Parathyroid adenoma (tissue), 2 donors: ENCODE measurements at regions not wholly inside any gene's neighbourhood (a gene's known extent, or its start where the extent isn't known, plus 50 kb on each side); places are given as distances from the start of the nearest gene placed in this dataset.

Experiments used
- H2AFZ ChIP-seq: fragments of 300-600 bp; sonication (generic); one replicate; pipeline ENCODE4 v1.7.0; 2017; ENCODE audit warnings: antibody characterized with exemption, mild to moderate bottlenecking
- H3K27ac ChIP-seq: fragments of 300-600 bp; sonication (generic); one replicate; pipeline ENCODE4 v1.7.0; 2017
- H3K27me3 ChIP-seq: fragments of 300-600 bp; sonication (generic); one replicate; pipeline ENCODE4 v1.7.0; 2017; ENCODE audit warnings: low read length; ENCODE audit not compliant: control insufficient read depth, insufficient read depth
- H3K36me3 ChIP-seq: fragments of 300-600 bp; sonication (generic); one replicate; pipeline ENCODE4 v1.7.0; 2017; ENCODE audit warnings: low read length; ENCODE audit not compliant: control insufficient read depth, insufficient read depth
- H3K4me1 ChIP-seq: fragments of 300-600 bp; sonication (generic); one replicate; pipeline ENCODE4 v1.7.0; 2017; ENCODE audit warnings: control low read depth
- H3K4me2 ChIP-seq: fragments of 300-600 bp; sonication (generic); one replicate; pipeline ENCODE4 v1.7.0; 2017; ENCODE audit warnings: low read length
- H3K4me3 ChIP-seq: fragments of 300-600 bp; sonication (generic); one replicate; pipeline ENCODE4 v1.7.0; 2017; ENCODE audit warnings: low read depth, low read length
- H3K79me2 ChIP-seq: fragments of 300-600 bp; sonication (generic); one replicate; pipeline ENCODE4 v1.7.0; 2017; ENCODE audit warnings: control low read depth
- H3K9ac ChIP-seq: fragments of 300-600 bp; sonication (generic); one replicate; pipeline ENCODE4 v1.7.0; 2017; ENCODE audit warnings: mild to moderate bottlenecking
- H3K9me3 ChIP-seq: fragments of 300-600 bp; sonication (generic); one replicate; pipeline ENCODE4 v1.7.0; 2017; ENCODE audit warnings: low read length; ENCODE audit not compliant: control insufficient read depth
- TF ChIP-seq, protein P1 (sequence below): fragments of 300-600 bp; sonication (generic); IDR thresholded peaks from one replicate; pipeline ENCODE4 v1.7.0; 2017; ENCODE audit warnings: antibody characterized with exemption, mild to moderate bottlenecking
- donor health status: primary hyperparathyroidism.

DNA sequence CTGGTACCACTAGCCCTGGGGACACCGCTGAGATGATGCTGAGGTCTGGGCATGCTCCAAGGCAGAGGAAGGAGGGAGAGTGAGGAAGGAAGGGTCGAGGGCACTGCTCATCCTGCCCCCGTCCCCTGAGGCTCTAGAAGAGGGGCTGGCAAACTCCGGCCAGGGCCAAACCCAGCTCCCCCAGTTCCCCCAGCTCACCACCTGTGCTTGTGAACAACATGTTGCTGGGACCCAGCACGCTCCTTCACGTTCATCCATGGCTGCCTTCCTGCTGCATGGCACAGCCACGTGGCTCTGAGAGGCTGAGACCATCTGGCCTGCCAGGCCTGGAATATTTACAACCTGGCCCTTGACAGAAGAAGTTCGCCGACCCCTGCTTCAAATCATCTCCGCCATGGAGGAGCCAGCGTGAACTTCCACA is 81.2 kb downstream of the RBFOX3 start:
- no peak overlapping the region for H3K27ac ChIP-seq
- H3K27me3 ChIP-seq = no peaks in the 10 kb centered on the region

DNA sequence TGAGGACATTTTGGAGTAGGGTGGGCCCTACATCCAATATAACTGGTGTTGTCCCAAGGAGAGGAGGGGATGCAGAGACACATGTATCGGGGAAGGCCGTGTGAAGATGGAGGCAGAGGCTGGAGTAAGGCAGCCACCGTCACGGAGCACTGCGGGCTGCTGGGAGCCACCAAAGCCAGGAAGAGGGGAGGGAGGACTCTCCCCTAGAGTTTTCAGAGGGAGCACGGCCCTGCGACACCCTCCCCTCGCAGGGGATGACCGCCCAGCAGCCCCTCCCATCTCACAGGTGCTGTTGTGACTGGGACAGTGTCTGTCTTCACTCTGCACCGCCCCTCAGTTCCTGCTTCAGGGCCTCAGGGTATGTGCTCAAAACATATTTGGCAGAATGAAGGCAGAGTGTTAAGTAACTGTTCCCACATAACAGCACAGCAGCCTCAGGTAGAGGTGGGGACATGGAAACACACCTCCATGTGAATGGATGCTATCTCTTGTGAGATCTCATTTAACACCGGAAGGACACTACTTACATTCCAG is 82.2 kb downstream of the RBFOX3 start:
- Histone ChIP-seq H3K9me3 (no peaks in the 10 kb centered on the region), H3K79me2 (no peaks in the 10 kb centered on the region), H2AFZ (no peak overlapping the region), H3K36me3 (no peaks in the 10 kb centered on the region), H3K27ac (no peak overlapping the region), H3K4me1 (no peaks in the 10 kb centered on the region), H3K27me3 (no peaks in the 10 kb centered on the region), H3K4me3 (no peak overlapping the region), H3K4me2 (no peak overlapping the region), H3K9ac (no peak overlapping the region)
- TF ChIP-seq, protein P1, sequence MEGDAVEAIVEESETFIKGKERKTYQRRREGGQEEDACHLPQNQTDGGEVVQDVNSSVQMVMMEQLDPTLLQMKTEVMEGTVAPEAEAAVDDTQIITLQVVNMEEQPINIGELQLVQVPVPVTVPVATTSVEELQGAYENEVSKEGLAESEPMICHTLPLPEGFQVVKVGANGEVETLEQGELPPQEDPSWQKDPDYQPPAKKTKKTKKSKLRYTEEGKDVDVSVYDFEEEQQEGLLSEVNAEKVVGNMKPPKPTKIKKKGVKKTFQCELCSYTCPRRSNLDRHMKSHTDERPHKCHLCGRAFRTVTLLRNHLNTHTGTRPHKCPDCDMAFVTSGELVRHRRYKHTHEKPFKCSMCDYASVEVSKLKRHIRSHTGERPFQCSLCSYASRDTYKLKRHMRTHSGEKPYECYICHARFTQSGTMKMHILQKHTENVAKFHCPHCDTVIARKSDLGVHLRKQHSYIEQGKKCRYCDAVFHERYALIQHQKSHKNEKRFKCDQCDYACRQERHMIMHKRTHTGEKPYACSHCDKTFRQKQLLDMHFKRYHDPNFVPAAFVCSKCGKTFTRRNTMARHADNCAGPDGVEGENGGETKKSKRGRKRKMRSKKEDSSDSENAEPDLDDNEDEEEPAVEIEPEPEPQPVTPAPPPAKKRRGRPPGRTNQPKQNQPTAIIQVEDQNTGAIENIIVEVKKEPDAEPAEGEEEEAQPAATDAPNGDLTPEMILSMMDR = no peak

More for the DNA sequence above, 81.2 kb downstream of the RBFOX3 start:
- H3K9ac ChIP-seq = no peak overlapping the region
- no peaks in the 10 kb centered on the region for H3K79me2 ChIP-seq
- no peak overlapping the region for H3K4me2 ChIP-seq
- H3K4me1 ChIP-seq = no peaks in the 10 kb centered on the region
- TF ChIP-seq, protein P1 = no peak
- H2AFZ ChIP-seq = no peak overlapping the region
- no peaks in the 10 kb centered on the region for H3K9me3 ChIP-seq
- H3K4me3 ChIP-seq = no peak overlapping the region
- H3K36me3 ChIP-seq = no peaks in the 10 kb centered on the region

DNA sequence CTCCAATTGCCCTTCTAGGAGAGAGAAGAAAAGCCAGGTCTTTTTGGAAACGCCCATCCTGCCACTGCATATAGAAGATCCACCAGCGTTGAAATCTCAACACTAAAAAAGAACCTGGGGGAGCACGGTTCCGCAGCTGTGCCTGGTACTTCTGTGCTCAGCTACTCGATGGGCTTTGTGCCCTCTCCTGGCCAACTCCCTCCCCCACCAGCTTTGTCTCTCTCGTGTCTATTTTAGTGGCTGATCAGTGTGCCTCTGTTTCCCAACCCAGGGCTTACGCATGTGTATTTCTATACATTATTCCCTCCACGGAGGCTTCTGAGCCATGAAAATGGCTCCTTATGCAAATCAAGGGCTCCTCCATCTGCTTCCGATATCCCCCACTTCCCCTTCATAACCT is 83.5 kb downstream of the RBFOX3 start:
- Histone ChIP-seq H3K9me3 (no peaks in the 10 kb centered on the region), H3K36me3 (no peaks in the 10 kb centered on the region), H3K27me3 (no peaks in the 10 kb centered on the region), H3K9ac (no peak overlapping the region), H3K4me3 (no peak overlapping the region), H3K27ac (no peak overlapping the region), H2AFZ (no peak overlapping the region), H3K79me2 (no peaks in the 10 kb centered on the region), H3K4me2 (no peak overlapping the region), H3K4me1 (no peaks in the 10 kb centered on the region)
- TF ChIP-seq, protein P1 = no peak

DNA sequence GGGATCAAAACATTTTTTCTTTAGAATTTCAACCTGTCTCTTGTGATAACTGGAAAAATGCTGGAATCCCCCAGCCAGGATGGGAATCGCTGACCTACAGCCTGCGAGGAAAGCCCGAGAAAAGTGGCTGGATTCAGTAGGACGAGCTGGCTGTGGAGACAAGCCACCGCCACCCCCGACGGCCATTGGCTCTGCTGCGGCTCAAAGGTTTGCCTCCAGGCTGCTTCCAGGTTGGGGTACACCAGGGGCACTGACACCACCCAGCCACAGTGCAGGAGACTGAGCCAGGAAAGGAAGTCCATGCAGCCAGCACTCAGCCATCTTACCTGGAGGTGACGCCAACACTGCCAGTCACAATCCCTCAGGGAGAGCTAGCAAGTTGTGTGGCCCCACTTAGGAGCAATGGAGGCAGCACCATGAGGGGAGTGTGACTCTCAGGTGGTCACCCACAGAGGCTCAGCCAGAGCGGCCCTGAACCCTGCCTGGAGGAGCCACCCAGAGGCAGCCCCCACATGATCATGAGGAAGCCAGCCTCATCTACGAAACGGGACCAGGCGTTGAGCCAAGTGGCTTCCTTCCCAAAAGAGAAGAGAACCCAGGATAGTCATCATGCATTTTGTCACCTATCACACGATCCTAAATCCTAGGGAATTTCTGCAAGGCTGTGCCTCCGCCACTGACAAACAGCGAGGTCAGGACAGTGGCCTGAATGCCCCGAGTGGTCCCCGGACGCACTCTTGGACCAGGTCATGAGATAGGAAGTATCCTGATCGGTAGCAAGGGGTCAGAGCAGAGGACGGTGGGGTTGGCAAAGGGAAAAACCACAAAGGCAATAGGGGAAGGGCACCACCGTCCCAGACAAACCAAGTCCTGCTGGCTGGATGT is 84.8 kb downstream of the RBFOX3 start:
- Histone ChIP-seq H3K79me2 (no peaks in the 10 kb centered on the region), H3K36me3 (no peaks in the 10 kb centered on the region), H3K27ac (no peak overlapping the region), H3K27me3 (no peaks in the 10 kb centered on the region), H3K4me3 (no peak overlapping the region), H3K4me2 (no peak overlapping the region), H2AFZ (no peak overlapping the region), H3K9me3 (no peaks in the 10 kb centered on the region), H3K4me1 (no peaks in the 10 kb centered on the region), H3K9ac (no peak overlapping the region)
- TF ChIP-seq, protein P1 = no peak
